Ishikawa (cell line): ENCODE measurements at regions not wholly inside any gene's neighbourhood (a gene's known extent, or its start where the extent isn't known, plus 50 kb on each side); places are given as distances from the start of the nearest gene placed in this dataset.

Experiments
- CEBPB ChIP-seq: IDR thresholded peaks from 2 replicates; pipeline ENCODE4 v1.6.1; 2012
- EGR1 ChIP-seq: IDR thresholded peaks from 2 replicates; pipeline ENCODE4 v1.6.1; 2012
- EP300 ChIP-seq: IDR thresholded peaks from 2 replicates; pipeline ENCODE4 v1.6.1; 2012; ENCODE audit warnings: borderline replicate concordance
- NFIC ChIP-seq: IDR thresholded peaks from 2 replicates; pipeline ENCODE4 v1.6.1; 2012
- TEAD4 ChIP-seq: IDR thresholded peaks from 2 replicates; pipeline ENCODE4 v1.6.1; 2012
- YY1 ChIP-seq: IDR thresholded peaks from 2 replicates; pipeline ENCODE4 v1.6.1; 2012; ENCODE audit warnings: low read depth
- TF ChIP-seq, protein P1 (sequence below): IDR thresholded peaks from 2 replicates; pipeline ENCODE4 v1.6.1; 2012; ENCODE audit warnings: low read depth, mild to moderate bottlenecking

DNA sequence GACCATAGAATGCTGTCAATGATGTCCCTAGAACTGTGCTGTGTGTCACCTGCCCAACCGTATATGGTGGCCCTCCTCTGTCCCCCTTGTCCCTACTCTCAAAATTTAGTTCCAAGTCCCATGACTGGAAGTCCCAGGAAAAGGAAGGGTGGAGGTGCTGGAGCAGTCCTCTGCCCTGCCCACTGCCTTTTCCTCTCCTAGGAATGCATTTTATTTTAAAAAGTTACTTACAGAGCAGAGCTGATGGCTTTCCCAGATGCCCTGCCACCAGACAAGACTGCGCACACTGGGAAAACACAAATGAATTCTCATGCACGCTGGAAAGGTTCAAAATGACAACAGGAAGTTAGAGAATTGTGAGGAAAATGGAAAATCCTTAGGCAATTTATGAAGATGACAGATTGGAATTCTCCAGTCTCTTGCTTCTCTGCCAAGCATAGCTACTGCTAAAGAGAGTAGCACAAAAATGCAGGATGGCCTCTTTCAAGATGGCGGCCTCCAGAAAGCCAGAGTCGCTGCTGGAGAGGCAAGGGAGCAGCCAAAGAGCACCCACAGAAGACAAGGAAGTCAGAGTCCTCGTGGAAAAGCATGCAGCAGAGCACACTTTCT is 117.1 kb upstream of the TSC22D1 start:
- TF ChIP-seq NFIC (no peak), CEBPB (no peak), TEAD4 (no peak), EP300 (no peak), YY1 (no peak), EGR1 (no peak)
- TF ChIP-seq, protein P1, sequence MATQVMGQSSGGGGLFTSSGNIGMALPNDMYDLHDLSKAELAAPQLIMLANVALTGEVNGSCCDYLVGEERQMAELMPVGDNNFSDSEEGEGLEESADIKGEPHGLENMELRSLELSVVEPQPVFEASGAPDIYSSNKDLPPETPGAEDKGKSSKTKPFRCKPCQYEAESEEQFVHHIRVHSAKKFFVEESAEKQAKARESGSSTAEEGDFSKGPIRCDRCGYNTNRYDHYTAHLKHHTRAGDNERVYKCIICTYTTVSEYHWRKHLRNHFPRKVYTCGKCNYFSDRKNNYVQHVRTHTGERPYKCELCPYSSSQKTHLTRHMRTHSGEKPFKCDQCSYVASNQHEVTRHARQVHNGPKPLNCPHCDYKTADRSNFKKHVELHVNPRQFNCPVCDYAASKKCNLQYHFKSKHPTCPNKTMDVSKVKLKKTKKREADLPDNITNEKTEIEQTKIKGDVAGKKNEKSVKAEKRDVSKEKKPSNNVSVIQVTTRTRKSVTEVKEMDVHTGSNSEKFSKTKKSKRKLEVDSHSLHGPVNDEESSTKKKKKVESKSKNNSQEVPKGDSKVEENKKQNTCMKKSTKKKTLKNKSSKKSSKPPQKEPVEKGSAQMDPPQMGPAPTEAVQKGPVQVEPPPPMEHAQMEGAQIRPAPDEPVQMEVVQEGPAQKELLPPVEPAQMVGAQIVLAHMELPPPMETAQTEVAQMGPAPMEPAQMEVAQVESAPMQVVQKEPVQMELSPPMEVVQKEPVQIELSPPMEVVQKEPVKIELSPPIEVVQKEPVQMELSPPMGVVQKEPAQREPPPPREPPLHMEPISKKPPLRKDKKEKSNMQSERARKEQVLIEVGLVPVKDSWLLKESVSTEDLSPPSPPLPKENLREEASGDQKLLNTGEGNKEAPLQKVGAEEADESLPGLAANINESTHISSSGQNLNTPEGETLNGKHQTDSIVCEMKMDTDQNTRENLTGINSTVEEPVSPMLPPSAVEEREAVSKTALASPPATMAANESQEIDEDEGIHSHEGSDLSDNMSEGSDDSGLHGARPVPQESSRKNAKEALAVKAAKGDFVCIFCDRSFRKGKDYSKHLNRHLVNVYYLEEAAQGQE: no peak
